ENCODE measurements at regions not wholly inside any gene's neighbourhood (a gene's known extent, or its start where the extent isn't known, plus 50 kb on each side); places are given as distances from the start of the nearest gene placed in this dataset.
"Not testable (repeated sequence)": the region's sequence is repeated elsewhere in the genome, so short reads cannot be mapped to it uniquely, and the experiment has no call there.

- DNase-seq (ENCODE audit: low read depth in 2 of 2) = peak in 1 of 2 experiments; percentile 25
Observed at GRCh38 chr5:68067976-68068603, 147.5 kb upstream of the PIK3R1 start.

GRCh38 chr5:68067291-68067690, 148.3 kb upstream of the PIK3R1 start:
- DNase-seq (ENCODE audit: low read depth in 2 of 2) = no peak

GRCh38 chr5:68066277-68066955, 149.1 kb upstream of the PIK3R1 start:
- DNase-seq (ENCODE audit: low read depth in 2 of 2) = no peak

- not testable (repeated sequence) for DNase-seq (ENCODE audit: low read depth in 2 of 2)
Observed at GRCh38 chr5:68065321-68065720, 150.2 kb upstream of the PIK3R1 start.

GRCh38 chr5:68060382-68060781, 155.2 kb upstream of the PIK3R1 start:
- DNase-seq (ENCODE audit: low read depth in 2 of 2) = no peak

GRCh38 chr5:68057191-68057590, 158.4 kb upstream of the PIK3R1 start:
- DNase-seq (ENCODE audit: low read depth in 2 of 2) = no peak

GRCh38 chr5:68055686-68056085, 159.9 kb upstream of the PIK3R1 start:
- DNase-seq (ENCODE audit: low read depth in 2 of 2) = no peak

GRCh38 chr5:68054638-68055037, 160.9 kb upstream of the PIK3R1 start:
- DNase-seq (ENCODE audit: low read depth in 2 of 2) = no peak

- no peak for DNase-seq (ENCODE audit: low read depth in 2 of 2)
Observed at GRCh38 chr5:68053202-68053601, 162.4 kb upstream of the PIK3R1 start.

- peak; percentile 64 to 66 for DNase-seq (ENCODE audit: low read depth in 2 of 2)
Observed at GRCh38 chr5:68049053-68049713, 166.4 kb upstream of the PIK3R1 start.

GRCh38 chr5:68048516-68048915, 167.0 kb upstream of the PIK3R1 start:
- no peak for DNase-seq (ENCODE audit: low read depth in 2 of 2)

GRCh38 chr5:68048054-68048453, 167.5 kb upstream of the PIK3R1 start:
- not testable (repeated sequence) for DNase-seq (ENCODE audit: low read depth in 2 of 2)

- peak; percentile 80 for DNase-seq (ENCODE audit: low read depth in 2 of 2)
Observed at GRCh38 chr5:68047035-68047434, 168.5 kb upstream of the PIK3R1 start.

GRCh38 chr5:68046445-68046844, 169.1 kb upstream of the PIK3R1 start:
- DNase-seq (ENCODE audit: low read depth in 2 of 2) = peak; percentile 99

GRCh38 chr5:68041293-68041692, 174.3 kb upstream of the PIK3R1 start:
- DNase-seq (ENCODE audit: low read depth in 2 of 2) = no peak

GRCh38 chr5:68037546-68037945, 178.0 kb upstream of the PIK3R1 start:
- no peak for DNase-seq (ENCODE audit: low read depth in 2 of 2)

GRCh38 chr5:68033961-68034571, 181.5 kb upstream of the PIK3R1 start:
- peak; percentile 60 to 69 for DNase-seq (ENCODE audit: low read depth in 2 of 2)

GRCh38 chr5:68033029-68033428, 182.5 kb upstream of the PIK3R1 start:
- no peak for DNase-seq (ENCODE audit: low read depth in 2 of 2)

GRCh38 chr5:68032216-68032762, 183.3 kb upstream of the PIK3R1 start:
- no peak for DNase-seq (ENCODE audit: low read depth in 2 of 2)

GRCh38 chr5:68028131-68028727, 187.3 kb upstream of the PIK3R1 start:
- no peak for DNase-seq (ENCODE audit: low read depth in 2 of 2)

- DNase-seq (ENCODE audit: low read depth in 2 of 2) = peak; percentile 87 to 89
Observed at GRCh38 chr5:68027519-68027918, 188.0 kb upstream of the PIK3R1 start.

All from fibroblast of skin of left quadriceps (primary cell).